ENCODE measurements at regions not wholly inside any gene's neighbourhood (a gene's known extent, or its start where the extent isn't known, plus 50 kb on each side); places are given as distances from the start of the nearest gene placed in this dataset.
A peak's percentile ranks its signal among the peaks of the same experiment; 100 is the strongest.
"Not testable (repeated sequence)": the region's sequence is repeated elsewhere in the genome, so short reads cannot be mapped to it uniquely, and the experiment has no call there.

DNA sequence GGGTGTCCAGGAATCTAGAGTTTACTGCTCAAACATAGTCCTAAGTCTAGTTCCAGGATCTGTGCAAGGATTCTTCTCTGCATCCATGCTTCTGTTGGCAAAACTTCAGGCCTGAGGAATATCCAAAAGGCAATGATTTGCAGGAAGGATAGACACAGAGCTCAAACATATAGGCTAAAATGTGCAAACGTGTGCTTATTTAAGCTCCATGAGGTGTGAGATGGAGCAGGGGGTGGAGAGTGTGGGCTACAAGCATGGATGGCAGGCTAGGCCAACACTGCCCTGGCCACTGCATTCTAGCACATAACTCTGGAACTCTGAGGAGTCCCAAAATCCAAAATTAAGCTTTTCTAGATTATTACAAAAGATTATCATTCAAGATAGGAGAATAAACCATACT, 301.1 kb downstream of the PAX3 start:
- no peak for DNase-seq

DNA sequence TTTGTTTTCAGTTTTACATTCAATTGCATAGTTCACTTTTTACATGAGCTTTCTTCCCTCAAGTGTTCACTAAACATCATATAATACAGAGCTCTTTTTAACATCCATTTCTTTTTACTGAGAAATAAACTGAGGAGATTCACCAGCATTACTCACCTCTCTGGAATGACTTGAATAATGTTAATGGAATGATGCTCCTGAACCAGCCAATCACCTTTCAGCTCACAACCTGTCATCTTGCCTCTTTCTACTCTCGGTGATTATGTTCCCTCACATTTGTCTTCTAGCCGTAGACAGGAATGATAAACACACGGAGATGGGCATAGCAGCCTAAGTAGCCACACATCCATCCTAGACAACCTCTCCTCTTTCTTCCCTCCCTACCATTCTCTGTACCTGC, 301.7 kb downstream of the PAX3 start:
- no peak for DNase-seq

GRCh38 chr2:221994926-221995325, 303.9 kb downstream of the PAX3 start:
- DNase-seq = no peak

- DNase-seq = not testable (repeated sequence)
Observed at GRCh38 chr2:221984376-221984775, 314.4 kb downstream of the PAX3 start.

DNA sequence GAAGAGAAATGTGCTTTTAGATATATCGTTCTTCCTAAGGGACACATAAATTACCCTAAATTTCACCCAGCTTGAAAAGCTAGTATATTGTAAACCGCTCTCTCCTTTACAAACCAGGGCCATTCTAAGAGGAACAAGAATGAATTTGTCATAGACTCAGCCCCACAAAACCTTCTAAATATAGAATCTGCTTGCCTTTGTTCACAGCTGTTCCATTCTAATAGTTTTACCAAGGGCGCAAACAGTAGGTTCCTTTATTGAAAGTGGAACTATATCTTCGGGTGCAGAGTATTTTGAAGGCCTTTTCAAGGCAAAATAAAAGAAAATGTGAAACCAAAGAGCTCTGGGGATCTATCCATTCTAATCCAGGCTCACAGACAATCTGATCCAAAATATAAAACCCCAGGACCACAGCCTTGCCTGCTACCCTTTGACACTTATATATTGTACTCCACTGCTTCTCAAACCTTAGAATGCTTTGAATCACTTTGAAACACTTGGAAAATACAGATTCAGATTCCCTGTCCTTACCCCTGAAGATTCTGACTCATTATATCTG, 316.8 kb downstream of the PAX3 start:
- no peak for DNase-seq

- no peak for DNase-seq
Observed at GRCh38 chr2:221975151-221975550, 323.6 kb downstream of the PAX3 start.

DNA sequence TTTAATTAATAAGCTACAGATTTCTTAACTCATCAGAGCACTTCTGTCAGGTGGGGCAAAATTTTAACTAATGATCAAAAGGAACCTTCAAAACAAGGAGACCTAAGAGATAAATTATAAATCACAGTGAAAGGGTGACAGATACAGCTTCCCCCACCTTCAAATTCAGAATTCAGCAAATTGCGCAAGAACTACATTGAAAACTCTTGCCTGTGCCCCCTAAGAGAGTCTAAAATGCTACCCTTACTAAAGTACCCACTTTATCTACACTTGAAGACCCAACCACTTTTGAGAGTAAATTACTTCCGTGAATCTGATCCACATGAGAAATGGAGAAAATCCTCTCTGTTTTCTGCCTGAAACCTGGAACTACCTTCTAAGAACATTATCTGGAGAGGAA, 324.9 kb downstream of the PAX3 start:
- no peak for DNase-seq

- DNase-seq = no peak
Observed at GRCh38 chr2:221973502-221973901, 325.3 kb downstream of the PAX3 start.

- no peak for DNase-seq
Observed at GRCh38 chr2:221972813-221973478, 325.9 kb downstream of the PAX3 start.

- no peak for DNase-seq
Observed at GRCh38 chr2:221970389-221970788, 328.4 kb downstream of the PAX3 start.

GRCh38 chr2:221969830-221970144, 329.0 kb downstream of the PAX3 start:
- no peak for DNase-seq

DNA sequence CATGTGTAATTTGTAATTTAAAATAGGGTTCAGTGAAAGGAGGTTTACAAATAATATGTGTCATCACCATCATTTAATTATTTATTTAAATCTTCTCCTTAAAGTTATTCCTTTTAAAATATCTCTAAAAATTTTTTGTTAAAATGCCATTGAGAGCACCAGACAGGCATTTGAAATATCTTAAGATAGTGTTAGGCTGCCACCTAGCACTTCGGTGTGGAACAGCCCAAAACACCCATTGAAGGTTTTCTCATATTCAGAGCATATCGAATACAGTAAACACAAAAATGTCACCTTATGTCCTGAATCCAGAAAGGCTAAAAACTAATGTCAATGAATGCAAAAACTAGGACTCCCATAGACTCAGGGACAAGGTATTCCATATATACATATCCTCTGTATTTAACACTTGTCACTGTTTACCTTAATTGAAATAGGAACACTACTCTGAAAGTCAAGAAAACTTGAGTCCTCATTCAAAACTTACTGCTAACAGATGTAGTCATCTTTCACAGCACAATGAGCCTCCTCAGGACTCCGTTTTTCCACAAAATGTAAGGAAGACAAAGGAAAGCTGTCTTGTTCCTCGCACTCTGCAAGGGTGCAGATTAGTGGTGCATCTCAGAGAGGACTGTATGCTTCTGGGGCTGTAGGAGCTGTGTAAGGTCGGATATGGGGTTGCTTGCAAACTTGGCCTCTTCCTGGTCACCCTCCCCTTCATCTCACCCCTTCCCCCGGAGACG, 329.5 kb downstream of the PAX3 start:
- peak; percentile 21 for DNase-seq

DNA sequence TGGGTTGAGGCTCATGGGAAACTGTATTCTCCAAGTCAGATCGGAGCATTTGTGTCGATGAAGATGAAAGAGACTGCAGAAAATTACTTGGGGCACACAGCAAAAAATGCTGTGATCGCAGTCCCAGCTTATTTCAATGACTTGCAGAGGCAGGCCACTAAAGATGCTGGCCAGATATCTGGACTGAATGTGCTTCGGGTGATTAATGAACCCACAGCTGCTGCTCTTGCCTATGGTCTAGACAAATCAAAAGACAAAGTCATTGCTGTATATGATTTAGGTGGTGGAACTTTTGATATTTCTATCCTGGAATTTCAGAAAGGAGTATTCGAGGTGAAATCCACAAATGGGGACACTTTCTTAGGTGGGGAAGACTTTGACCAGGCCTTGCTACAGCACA, 336.6 kb downstream of the PAX3 start:
- no peak for DNase-seq

DNA sequence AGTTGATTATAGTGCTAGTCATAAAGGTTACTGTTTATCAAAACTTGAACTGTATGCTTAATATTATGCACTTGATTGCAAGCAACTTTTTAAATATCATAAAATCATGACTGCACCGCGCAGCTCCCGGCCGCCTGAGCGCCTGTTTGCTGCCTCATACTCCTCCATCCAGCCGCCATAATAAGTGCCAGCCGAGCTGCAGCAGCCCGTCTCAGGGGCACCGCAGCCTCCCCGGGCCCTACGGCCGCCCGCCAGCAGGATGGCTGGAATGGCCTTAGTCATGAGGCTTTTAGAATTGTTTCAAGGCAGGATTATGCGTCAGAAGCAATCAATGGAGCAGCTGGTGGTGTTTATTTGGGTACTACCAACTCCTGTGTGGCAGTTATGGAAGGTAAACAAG, 337.2 kb downstream of the PAX3 start:
- no peak for DNase-seq

- DNase-seq = no peak
Observed at GRCh38 chr2:221958224-221958623, 340.6 kb downstream of the PAX3 start.

DNA sequence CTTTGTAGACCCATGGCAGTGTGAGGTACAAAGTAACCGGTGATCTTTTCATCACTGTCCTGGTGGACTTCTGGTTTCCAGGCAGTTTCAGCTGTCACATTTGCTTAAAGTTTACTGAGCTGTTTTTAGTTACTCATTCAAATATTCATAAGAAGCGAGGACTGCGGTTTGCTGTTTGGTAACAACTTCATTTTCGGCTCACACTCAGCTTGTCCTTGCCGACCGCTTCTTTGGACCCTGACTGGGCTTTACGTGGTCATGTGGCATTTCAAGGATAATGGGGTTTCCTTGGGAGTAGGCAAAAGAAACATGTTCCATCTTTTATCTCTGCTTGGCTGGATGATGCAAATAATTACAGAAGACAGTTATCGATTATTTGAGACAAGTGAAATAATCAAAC, 350.7 kb downstream of the PAX3 start:
- DNase-seq = no peak

DNA sequence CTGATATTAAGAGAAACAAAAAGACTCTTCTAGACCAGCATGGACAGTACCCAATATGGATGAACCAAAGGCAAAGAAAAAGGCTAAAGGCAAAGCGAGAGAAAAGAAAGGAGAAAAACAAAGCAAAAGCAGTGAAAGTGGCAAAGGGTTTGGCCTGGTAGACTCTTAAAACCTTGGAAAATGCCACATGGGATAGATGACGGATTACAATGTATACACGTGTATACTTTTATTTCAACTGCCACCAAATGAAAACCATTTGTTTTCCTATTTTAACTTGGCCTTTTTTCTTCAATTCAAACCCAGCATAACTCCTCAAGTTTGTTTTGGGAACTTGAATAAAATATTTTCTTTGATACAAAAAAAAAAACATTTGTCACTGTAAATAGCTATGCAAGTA, 354.3 kb downstream of the PAX3 start:
- DNase-seq = not testable (repeated sequence)

GRCh38 chr2:221943076-221943810, 355.6 kb downstream of the PAX3 start:
- no peak for DNase-seq

DNA sequence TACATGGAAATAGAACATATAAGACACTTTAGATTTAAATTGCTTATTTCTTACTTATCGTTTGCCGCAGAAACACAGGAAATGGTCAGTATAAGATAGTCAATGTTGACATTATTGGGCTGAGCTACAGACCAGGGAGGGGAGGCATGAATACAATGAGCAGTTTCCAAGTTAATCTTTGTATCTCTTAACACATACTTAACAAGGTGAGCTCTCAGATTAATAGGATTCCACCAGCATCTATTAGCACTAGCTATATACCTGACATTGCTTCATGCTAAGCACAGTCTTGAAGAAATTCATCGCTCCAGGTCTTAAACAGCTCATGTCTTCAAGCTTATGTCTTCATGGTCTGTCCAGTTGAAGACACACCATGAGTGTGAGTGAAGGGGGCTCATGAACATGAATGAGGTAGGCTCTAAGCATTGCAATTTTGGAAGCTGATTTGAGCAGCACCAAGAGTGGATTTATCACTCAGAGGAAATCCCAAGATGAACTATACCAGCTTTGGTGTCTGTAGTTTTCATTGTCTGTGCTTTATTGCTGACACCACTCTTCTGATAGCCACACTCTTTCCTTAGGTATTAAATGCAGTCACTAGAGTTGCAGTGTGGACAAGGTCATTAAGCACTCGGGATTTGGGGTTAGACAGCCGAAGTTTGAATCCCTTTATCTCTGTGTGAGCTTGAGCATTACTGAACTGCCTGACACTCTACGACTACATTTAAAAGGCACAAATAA, 359.3 kb upstream of the EPHA4 start:
- no peak for DNase-seq

DNA sequence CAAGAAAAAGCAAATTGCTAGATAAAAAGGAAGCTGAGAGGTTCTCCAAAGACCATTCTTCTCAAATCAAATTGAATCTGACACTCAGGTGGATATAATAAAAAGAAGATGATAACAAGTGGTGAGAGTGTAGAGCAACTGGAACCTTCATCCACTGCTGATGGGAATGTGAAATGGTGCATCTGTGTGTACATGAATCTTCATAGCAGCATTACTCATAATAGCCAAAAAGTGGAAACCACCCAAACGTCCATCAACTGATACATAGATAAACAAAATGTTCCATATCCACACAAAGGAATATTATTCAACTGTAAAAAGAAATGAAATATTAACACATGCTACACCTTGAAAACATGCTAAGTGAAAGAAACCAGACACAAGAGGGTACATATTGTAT, 357.2 kb upstream of the EPHA4 start:
- no peak for DNase-seq

DNA sequence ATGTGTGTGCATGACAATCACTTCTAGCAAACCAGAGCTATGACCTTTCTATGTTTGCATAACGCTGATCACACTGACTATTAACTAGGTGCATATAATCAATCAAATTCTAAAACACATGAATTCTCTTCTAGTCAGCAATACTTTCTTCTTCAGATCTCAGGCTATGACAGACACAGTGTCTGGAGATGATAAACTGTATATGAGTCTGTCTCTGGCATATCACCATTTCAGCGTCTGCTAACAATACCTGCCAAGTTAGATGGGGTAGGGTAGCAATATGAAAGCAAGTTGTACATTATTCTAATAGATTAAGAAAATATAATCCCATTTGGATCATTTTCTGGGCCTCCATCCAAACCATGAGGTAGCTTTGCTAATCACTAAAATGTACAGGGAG, 354.2 kb upstream of the EPHA4 start:
- DNase-seq = no peak

DNA sequence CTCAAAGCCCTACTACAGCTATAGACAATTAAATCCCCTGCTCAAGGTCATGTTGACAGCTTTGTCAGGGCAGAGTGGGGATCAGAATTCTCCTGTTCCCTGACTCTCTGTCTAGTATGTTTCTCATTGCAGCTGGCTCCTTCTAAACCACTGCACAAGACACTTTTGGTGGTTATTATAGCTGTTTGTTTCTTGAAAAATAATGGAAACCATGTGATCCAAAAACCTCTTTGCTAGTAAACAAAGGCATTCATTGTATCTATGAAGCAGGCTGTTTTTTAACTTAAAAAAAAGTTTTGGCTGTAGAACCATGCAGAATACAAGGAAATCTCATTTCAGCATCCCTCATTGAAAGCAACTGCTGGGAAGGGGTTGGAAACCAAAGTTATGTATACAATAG, 352.5 kb upstream of the EPHA4 start:
- DNase-seq = no peak

DNA sequence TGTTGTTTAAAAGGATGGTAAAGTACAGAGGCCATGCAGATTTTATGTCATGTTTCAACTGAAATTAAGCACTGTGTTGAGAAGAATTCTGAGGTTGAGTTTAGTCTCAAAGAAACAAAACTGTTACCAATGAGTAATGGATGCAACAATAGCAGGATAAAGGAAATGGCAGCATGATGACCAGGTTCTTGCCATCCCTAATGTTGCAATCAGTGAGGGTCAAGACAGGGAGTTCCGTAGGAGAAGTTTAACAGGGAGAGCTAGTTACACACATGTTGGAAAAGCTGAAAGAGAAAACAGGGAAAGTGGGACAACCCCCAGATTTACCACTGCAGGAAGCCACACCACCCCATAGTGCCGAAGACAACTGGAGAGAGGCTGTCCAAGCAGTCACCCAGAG, 343.8 kb upstream of the EPHA4 start:
- DNase-seq = no peak
